Common myeloid progenitor, CD34-positive (primary cell): ENCODE measurements at regions not wholly inside any gene's neighbourhood (a gene's known extent, or its start where the extent isn't known, plus 50 kb on each side); places are given as distances from the start of the nearest gene placed in this dataset.
"Not testable (repeated sequence)": the region's sequence is repeated elsewhere in the genome, so short reads cannot be mapped to it uniquely, and the experiment has no call there.

Experiments used
- CTCF ChIA-PET: fragments of 350-600 bp; sonication (Branson Sonifier 250); formaldehyde crosslinking; loops from one replicate; lab custom pipeline; 2021; ENCODE audit warnings: antibody characterized with exemption; lab: Charles Lee
- POLR2A ChIA-PET: fragments of 350-600 bp; sonication (Branson Sonifier 250); formaldehyde crosslinking; loops from one replicate; lab custom pipeline; 2021; ENCODE audit warnings: antibody characterized with exemption; lab: Charles Lee
- DNase-seq, 3 donors: peaks; one replicate each; pipeline versions ENCODE4 v3.0.0 to v3.0.0-alpha.2; 2013
- H3K27ac ChIP-seq, 2 experiments: 1 replicate in 1 of 2; 2 replicates in 1 of 2; pipeline ENCODE4 v1.7.0; 2013; ENCODE audit warnings: inconsistent platforms in 2 of 2, low read length in 2 of 2, mild to moderate bottlenecking in 2 of 2, low read depth in 1 of 2, moderate library complexity in 1 of 2; ENCODE audit not compliant: severe bottlenecking in 2 of 2, insufficient read depth in 1 of 2, poor library complexity in 1 of 2
- H3K27me3 ChIP-seq, 5 experiments: replicated peaks in 2 of 5; 1 replicate in 3 of 5; 2 replicates in 2 of 5; pipeline versions ENCODE4 v1.6.1 to v1.7.0; 2013; ENCODE audit warnings: low read length in 4 of 5, mild to moderate bottlenecking in 2 of 5, moderate library complexity in 2 of 5, inconsistent platforms in 1 of 5; ENCODE audit not compliant: insufficient read depth in 5 of 5, control insufficient read depth in 4 of 5
- H3K36me3 ChIP-seq, 4 experiments: 1 replicate in 2 of 4; 2 replicates in 2 of 4; pipeline versions ENCODE4 v1.6.1 to v1.7.0; 2013; ENCODE audit warnings: low read length in 3 of 4, control low read depth in 1 of 4, mild to moderate bottlenecking in 1 of 4; ENCODE audit not compliant: control insufficient read depth in 4 of 4, insufficient read depth in 4 of 4
- H3K4me1 ChIP-seq, 4 experiments: 1 replicate in 3 of 4; 2 replicates in 1 of 4; pipeline versions ENCODE4 v1.6.1 to v1.7.1; 2013; ENCODE audit warnings: low read length in 3 of 4, mild to moderate bottlenecking in 3 of 4, control low read depth in 1 of 4, inconsistent platforms in 1 of 4, moderate library complexity in 1 of 4; ENCODE audit not compliant: control insufficient read depth in 4 of 4, insufficient read depth in 4 of 4; ENCODE audit errors: control extremely low read depth in 1 of 4
- H3K4me3 ChIP-seq, 7 experiments: 1 replicate in 4 of 7; 2 replicates in 3 of 7; pipeline versions ENCODE4 v1.5.1 to v1.7.0; 2013; ENCODE audit warnings: mild to moderate bottlenecking in 7 of 7, low read length in 6 of 7, moderate library complexity in 6 of 7, inconsistent platforms in 2 of 7, low read depth in 2 of 7, control low read depth in 1 of 7; ENCODE audit not compliant: insufficient read depth in 4 of 7, control insufficient read depth in 1 of 7; ENCODE audit errors: extremely low read depth in 1 of 7
- H3K9me3 ChIP-seq, 5 experiments: 1 replicate in 4 of 5; 2 replicates in 1 of 5; pipeline versions ENCODE4 v1.6.1 to v1.7.1; 2013; ENCODE audit warnings: low read length in 4 of 5, mild to moderate bottlenecking in 2 of 5, inconsistent platforms in 1 of 5, low read depth in 1 of 5, moderate library complexity in 1 of 5; ENCODE audit not compliant: control insufficient read depth in 4 of 5, insufficient read depth in 2 of 5; ENCODE audit errors: control extremely low read depth in 1 of 5
- WGBS: methylation state at CpG from one replicate; pipeline ENCODE4 v1.1.5; 2013; ENCODE audit not compliant: insufficient coverage; 5-methylcytosine and 5-hydroxymethylcytosine counted together

DNA sequence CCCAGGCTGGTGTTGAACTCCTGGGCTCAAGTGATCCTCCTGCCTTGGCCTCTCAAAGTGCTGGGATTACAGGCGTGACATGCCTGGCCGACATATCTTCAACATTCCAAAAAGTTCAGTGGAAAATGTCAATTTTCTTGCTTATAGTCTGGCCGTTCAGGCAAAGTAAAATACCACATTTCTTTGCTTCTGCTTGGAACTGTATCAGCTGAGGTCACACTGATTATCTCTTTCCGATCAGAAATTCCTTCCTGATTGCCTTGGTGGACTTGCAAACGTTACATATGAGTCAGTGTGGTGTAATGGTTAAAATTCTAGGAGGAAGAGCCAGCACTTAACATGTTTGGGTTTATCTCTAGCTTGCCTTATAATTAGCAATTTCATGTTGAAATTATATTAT lies 170.6 kb upstream of the ERV3-1 start:
- H3K27ac ChIP-seq, H3K36me3 ChIP-seq, H3K4me3 ChIP-seq, H3K9me3 ChIP-seq, POLR2A ChIA-PET, CTCF ChIA-PET, H3K4me1 ChIP-seq, H3K27me3 ChIP-seq: not testable (repeated sequence)
- no CpG with 5 or more reads among the region's 5 CpGs for whole genome bisulfite sequencing
- DNase-seq, result peak in 2 of 3 donors; percentile 12 to 28

DNA sequence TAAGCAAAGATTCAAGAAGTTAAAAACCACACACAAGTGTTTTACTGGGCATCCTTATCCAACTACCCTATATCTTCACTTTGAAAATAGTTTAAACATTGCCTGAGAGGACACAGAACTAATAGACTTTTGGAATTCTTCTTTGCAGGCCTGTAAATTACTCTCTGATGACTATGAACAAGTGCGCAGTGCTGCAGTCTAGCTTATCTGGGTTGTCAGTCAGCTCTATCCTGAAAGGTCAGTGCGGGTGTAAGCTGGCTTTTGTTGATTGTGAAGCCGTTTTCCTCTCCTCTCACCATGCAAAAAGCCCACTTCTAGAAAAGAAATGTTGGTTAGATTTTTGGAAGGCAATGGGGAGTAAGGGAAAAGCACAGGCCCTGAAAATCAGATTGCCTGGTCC lies 143.6 kb upstream of the ERV3-1 start:
- H3K4me1 ChIP-seq, H3K4me3 ChIP-seq, POLR2A ChIA-PET, DNase-seq, H3K36me3 ChIP-seq, CTCF ChIA-PET, H3K9me3 ChIP-seq, H3K27ac ChIP-seq, H3K27me3 ChIP-seq: not testable (repeated sequence)
- WGBS, result no CpG with 5 or more reads among the region's 3 CpGs

DNA sequence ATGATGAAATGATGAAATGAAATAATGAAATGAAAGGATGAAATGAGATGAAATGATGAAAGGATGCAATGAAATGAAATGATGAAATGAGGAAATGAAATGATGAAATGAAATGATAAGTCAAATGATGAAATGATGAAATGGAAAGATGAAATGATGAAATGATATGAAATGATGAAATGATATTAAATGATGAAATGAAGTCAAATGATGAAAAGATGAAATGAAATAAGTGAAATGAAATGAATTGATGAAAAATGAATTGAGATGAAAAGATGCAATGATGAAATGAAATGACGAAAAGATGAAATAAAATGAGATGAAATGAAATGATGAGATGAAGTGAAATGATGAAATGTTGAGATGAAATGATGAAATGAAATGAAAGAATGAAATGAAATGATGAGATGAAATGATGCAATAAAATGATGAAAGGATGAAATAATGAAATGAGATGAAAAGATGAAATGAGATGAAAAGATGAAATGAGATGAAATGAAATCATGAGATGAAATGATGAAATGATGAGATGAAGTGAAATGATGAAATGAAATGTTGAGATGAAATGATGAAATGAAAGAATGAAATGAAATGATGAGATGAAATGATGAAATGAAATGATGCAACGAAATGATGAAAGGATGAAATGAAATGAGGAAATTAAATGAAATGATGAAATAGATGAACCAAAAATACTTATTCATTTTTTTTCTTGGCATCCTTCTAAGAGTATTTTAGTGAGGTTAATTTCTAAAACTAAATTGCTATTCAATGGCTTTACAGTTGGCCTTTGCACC lies 139.8 kb upstream of the ERV3-1 start:
- H3K27me3 ChIP-seq, DNase-seq, H3K4me3 ChIP-seq, CTCF ChIA-PET, POLR2A ChIA-PET, H3K9me3 ChIP-seq, H3K4me1 ChIP-seq, H3K36me3 ChIP-seq, H3K27ac ChIP-seq: not testable (repeated sequence)
- WGBS, result 100% methylated on average over 1 of the region's 2 CpGs

DNA sequence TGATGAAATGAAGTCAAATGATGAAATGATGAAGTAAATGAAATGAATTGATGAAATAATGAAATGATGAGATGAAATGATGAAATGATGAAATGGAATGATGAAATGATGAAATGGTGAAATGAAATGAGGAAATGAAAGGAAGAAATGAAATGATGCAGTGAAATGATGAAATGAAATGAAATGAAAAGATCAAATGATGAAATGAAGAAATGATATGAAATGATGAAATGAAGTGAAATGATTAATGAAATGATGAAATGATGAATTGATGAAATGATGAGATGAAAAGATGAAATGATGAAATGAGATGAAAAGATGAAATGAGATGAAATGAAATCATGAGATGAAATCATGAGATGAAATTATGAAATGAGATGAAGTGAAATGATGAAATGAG lies 139.2 kb upstream of the ERV3-1 start:
- H3K27me3 ChIP-seq, CTCF ChIA-PET, H3K4me1 ChIP-seq, H3K27ac ChIP-seq, POLR2A ChIA-PET, H3K36me3 ChIP-seq, H3K9me3 ChIP-seq, H3K4me3 ChIP-seq: not testable (repeated sequence)
- peak in 1 of 3 donors; percentile 30 for DNase-seq

DNA sequence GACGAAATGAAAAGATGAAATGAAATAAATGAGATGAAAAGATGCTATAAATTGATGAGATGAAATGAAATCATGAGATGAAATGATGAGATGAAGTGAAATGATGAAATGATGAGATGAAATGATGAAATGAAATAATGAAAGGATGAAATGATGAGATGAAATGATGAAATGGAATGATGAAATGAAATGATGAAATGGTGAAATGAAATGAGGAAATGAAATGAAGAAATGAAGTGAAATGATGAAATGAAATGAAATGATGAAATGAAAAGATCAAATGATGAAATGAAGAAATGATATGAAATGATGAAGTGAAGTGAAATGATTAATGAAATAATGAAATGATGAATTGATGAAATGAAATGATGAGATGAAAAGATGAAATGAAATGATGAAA lies 138.5 kb upstream of the ERV3-1 start:
- WGBS, result 95% methylated on average over 1 of the region's 1 CpG
- peak in 1 of 3 donors; percentile 27 for DNase-seq
- POLR2A ChIA-PET, result not testable (repeated sequence)

DNA sequence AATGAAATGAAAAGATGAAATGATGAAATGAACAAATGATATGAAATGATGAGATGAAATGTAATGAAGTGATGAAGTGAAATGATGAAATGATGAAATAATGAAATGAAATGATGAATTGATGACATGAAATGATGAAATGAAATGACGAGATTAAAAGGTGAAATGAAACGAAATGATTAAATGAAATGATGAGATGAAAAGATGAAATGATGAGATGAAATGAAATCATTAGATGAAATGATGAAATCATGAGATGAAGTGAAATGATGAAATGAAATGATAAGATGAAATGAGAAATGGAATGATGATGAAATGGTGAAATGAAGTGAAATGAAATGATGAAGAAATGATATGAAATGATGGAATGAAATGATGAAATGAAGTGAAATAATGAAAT lies 138.1 kb upstream of the ERV3-1 start:
- H3K27me3 ChIP-seq, H3K9me3 ChIP-seq, H3K4me3 ChIP-seq, H3K4me1 ChIP-seq, POLR2A ChIA-PET, CTCF ChIA-PET, H3K36me3 ChIP-seq, H3K27ac ChIP-seq: not testable (repeated sequence)
- DNase-seq, result peak in 1 of 3 donors; percentile 34
- 83% methylated on average over 2 of the region's 2 CpGs for WGBS

More for the DNA sequence above, 138.5 kb upstream of the ERV3-1 start:
- H3K36me3 ChIP-seq, H3K27ac ChIP-seq, H3K9me3 ChIP-seq, H3K4me1 ChIP-seq, H3K27me3 ChIP-seq, CTCF ChIA-PET, H3K4me3 ChIP-seq: not testable (repeated sequence)

DNA sequence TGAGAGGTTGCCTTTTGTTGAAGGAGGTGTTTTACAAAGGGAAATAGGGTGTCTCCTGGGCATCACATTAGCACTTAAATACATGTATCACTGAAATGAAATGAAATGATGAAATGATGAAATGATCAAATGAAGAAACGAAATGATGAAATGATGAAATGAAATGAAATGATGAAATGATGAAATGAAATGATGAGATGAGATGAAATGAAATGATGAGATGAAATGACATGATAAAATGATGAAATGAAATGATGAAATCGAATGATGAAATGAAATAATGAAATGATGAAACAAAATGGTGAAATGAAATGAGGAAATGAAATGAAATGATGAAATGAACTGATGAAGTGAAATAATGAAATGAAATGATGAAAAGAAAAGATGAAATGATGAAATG lies 137.6 kb upstream of the ERV3-1 start:
- H3K36me3 ChIP-seq, H3K27ac ChIP-seq, H3K4me3 ChIP-seq, H3K27me3 ChIP-seq, H3K4me1 ChIP-seq, POLR2A ChIA-PET, H3K9me3 ChIP-seq, CTCF ChIA-PET: not testable (repeated sequence)
- peak in 1 of 3 donors; percentile 6 for DNase-seq
- WGBS, result 100% methylated on average over 1 of the region's 2 CpGs
